ENCODE measurements at regions not wholly inside any gene's neighbourhood (a gene's known extent, or its start where the extent isn't known, plus 50 kb on each side); places are given as distances from the start of the nearest gene placed in this dataset.
A peak's percentile ranks its signal among the peaks of the same experiment; 100 is the strongest.

GRCh38 chr18:63071701-63072141, 247.8 kb downstream of the BCL2 start:
- Histone ChIP-seq H3K36me3 (ENCODE audit: control insufficient read depth in 2 of 3, insufficient read depth in 3 of 3, low read length in 3 of 3) (no peaks in the 10 kb centered on the region), H3K4me1 (ENCODE audit: control insufficient read depth in 2 of 3, insufficient read depth in 2 of 3, low read depth in 1 of 3, low read length in 3 of 3) (peaks cover 0 to 4% (median 0%) of the 10 kb centered on the region in 3 donors), H3K27me3 (ENCODE audit: control insufficient read depth, insufficient read depth, low read length) (no peaks in the 10 kb centered on the region), H3K9ac (ENCODE audit: low read length in 3 of 3) (no peak overlapping the region), H3K9me3 (ENCODE audit: control insufficient read depth in 2 of 3, insufficient read depth in 1 of 3, low read length in 3 of 3) (no peaks in the 10 kb centered on the region), H3K4me3 (ENCODE audit: low read length in 3 of 3) (no peak overlapping the region), H3K27ac (ENCODE audit: low read depth in 2 of 2, low read length in 2 of 2) (no peak overlapping the region)
- TF ChIP-seq, protein P1, sequence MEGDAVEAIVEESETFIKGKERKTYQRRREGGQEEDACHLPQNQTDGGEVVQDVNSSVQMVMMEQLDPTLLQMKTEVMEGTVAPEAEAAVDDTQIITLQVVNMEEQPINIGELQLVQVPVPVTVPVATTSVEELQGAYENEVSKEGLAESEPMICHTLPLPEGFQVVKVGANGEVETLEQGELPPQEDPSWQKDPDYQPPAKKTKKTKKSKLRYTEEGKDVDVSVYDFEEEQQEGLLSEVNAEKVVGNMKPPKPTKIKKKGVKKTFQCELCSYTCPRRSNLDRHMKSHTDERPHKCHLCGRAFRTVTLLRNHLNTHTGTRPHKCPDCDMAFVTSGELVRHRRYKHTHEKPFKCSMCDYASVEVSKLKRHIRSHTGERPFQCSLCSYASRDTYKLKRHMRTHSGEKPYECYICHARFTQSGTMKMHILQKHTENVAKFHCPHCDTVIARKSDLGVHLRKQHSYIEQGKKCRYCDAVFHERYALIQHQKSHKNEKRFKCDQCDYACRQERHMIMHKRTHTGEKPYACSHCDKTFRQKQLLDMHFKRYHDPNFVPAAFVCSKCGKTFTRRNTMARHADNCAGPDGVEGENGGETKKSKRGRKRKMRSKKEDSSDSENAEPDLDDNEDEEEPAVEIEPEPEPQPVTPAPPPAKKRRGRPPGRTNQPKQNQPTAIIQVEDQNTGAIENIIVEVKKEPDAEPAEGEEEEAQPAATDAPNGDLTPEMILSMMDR (IDR thresholded peaks at IDR 0.05; ENCODE audit: borderline replicate concordance, extremely low read depth, insufficient read depth), result no peak
- FAIRE-seq (no peak), DNase-seq (peak in 3 of 5 donors; percentile 38 to 58 (median 51))
- intact Hi-C loops (cut with DNase I), result no loop called here

DNA sequence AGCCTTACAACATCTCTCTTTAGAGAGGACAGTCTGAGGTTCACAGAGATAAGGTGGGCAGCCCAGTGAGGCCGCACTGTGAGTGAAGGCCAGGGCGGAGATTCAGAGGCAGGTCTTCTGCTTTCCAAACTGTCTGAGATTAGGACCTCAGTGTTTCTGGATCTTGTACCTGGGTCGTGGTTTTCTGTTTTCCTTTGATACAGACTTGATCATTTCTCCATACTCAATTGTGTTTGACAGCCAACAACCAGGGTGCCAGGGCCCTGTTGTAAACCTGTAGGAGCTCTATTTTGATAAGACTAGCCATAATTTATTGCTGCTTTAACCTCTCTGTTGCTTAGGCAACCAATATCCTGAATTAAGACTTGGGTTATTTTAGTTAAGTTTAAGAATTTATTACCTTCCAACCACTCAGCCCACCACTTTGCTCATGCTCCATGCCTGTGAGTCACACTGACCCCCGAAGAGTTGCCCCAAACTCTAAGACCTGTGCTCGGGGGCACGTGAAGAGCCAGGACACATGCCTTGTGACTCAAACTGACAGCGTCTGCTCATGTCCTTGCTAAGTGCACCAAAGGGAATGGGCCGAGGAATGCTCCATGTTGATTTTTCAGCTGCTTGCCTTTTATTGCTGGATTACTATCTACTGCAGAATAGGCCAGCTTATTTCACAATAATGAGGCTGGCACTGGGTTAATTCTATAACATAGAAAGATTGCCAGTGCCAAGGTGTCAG, 248.6 kb downstream of the BCL2 start:
- no peak overlapping the region for H3K9ac ChIP-seq (ENCODE audit: low read length in 3 of 3)
- FAIRE-seq (no peak), DNase-seq (peak in 1 of 5 donors; percentile 13)
- H3K4me1 ChIP-seq (ENCODE audit: control insufficient read depth in 2 of 3, insufficient read depth in 2 of 3, low read depth in 1 of 3, low read length in 3 of 3), result peaks cover 0 to 4% (median 0%) of the 10 kb centered on the region in 3 donors
- H3K36me3 ChIP-seq (ENCODE audit: control insufficient read depth in 2 of 3, insufficient read depth in 3 of 3, low read length in 3 of 3), result no peaks in the 10 kb centered on the region
- TF ChIP-seq, protein P1 (IDR thresholded peaks at IDR 0.05; ENCODE audit: borderline replicate concordance, extremely low read depth, insufficient read depth), result no peak
- intact Hi-C loops (cut with DNase I), result no loop called here
- no peak overlapping the region for H3K4me3 ChIP-seq (ENCODE audit: low read length in 3 of 3)
- no peaks in the 10 kb centered on the region for H3K9me3 ChIP-seq (ENCODE audit: control insufficient read depth in 2 of 3, insufficient read depth in 1 of 3, low read length in 3 of 3)
- no peaks in the 10 kb centered on the region for H3K27me3 ChIP-seq (ENCODE audit: control insufficient read depth, insufficient read depth, low read length)
- H3K27ac ChIP-seq (ENCODE audit: low read depth in 2 of 2, low read length in 2 of 2), result no peak overlapping the region

GRCh38 chr18:63069496-63069895, 250.1 kb downstream of the BCL2 start:
- Histone ChIP-seq H3K4me3 (ENCODE audit: low read length in 3 of 3) (no peak overlapping the region), H3K4me1 (ENCODE audit: control insufficient read depth in 2 of 3, insufficient read depth in 2 of 3, low read depth in 1 of 3, low read length in 3 of 3) (peaks cover 0 to 4% (median 0%) of the 10 kb centered on the region in 3 donors), H3K27ac (ENCODE audit: low read depth in 2 of 2, low read length in 2 of 2) (no peak overlapping the region), H3K36me3 (ENCODE audit: control insufficient read depth in 2 of 3, insufficient read depth in 3 of 3, low read length in 3 of 3) (no peaks in the 10 kb centered on the region), H3K27me3 (ENCODE audit: control insufficient read depth, insufficient read depth, low read length) (no peaks in the 10 kb centered on the region), H3K9me3 (ENCODE audit: control insufficient read depth in 2 of 3, insufficient read depth in 1 of 3, low read length in 3 of 3) (no peaks in the 10 kb centered on the region), H3K9ac (ENCODE audit: low read length in 3 of 3) (no peak overlapping the region)
- FAIRE-seq (no peak), DNase-seq (no peak)
- intact Hi-C loops (cut with DNase I), result no loop called here
- TF ChIP-seq, protein P1 (IDR thresholded peaks at IDR 0.05; ENCODE audit: borderline replicate concordance, extremely low read depth, insufficient read depth), result no peak
